Lung microvascular endothelial cell (primary cell): ENCODE measurements at regions not wholly inside any gene's neighbourhood (a gene's known extent, or its start where the extent isn't known, plus 50 kb on each side); places are given as distances from the start of the nearest gene placed in this dataset.
A peak's percentile ranks its signal among the peaks of the same experiment; 100 is the strongest.

Source experiments
- DNase-seq, 2 donors: peaks; one replicate each; pipeline versions ENCODE4 v3.0.0 to v3.0.0-alpha.2; 2010; ENCODE audit warnings: low read depth in 2 of 2

GRCh38 chr11:135075740-135076139 lies 663.7 kb upstream of the B3GAT1 start:
- peak; percentile 71 to 77 for DNase-seq

GRCh38 chr11:135074397-135074998 lies 662.5 kb upstream of the B3GAT1 start:
- peak; percentile 14 to 27 for DNase-seq

- DNase-seq, result no peak
Measured at GRCh38 chr11:135073870-135074269, 661.8 kb upstream of the B3GAT1 start.

GRCh38 chr11:135073381-135073780 lies 661.3 kb upstream of the B3GAT1 start:
- DNase-seq, result no peak

- DNase-seq, result peak; percentile 9 to 50
Measured at GRCh38 chr11:135069890-135070289, 657.8 kb upstream of the B3GAT1 start.

GRCh38 chr11:135069063-135069462 lies 657.0 kb upstream of the B3GAT1 start:
- DNase-seq, result no peak

- no peak for DNase-seq
Measured at GRCh38 chr11:135062994-135063393, 651.0 kb upstream of the B3GAT1 start.

- no peak for DNase-seq
Measured at GRCh38 chr11:135061166-135061565, 649.1 kb upstream of the B3GAT1 start.

GRCh38 chr11:135046986-135047385 lies 634.9 kb upstream of the B3GAT1 start:
- DNase-seq, result no peak

- DNase-seq, result no peak
Measured at GRCh38 chr11:135046556-135046955, 634.5 kb upstream of the B3GAT1 start.

GRCh38 chr11:135043434-135043833 lies 631.4 kb upstream of the B3GAT1 start:
- DNase-seq, result no peak

- DNase-seq, result no peak
Measured at GRCh38 chr11:135037828-135038227, 625.8 kb upstream of the B3GAT1 start.

GRCh38 chr11:135036488-135037297 lies 624.7 kb upstream of the B3GAT1 start:
- no peak for DNase-seq

GRCh38 chr11:135035282-135035681 lies 623.2 kb upstream of the B3GAT1 start:
- DNase-seq, result no peak

- DNase-seq, result peak; percentile 9 to 78
Measured at GRCh38 chr11:135033540-135033939, 621.5 kb upstream of the B3GAT1 start.

- DNase-seq, result no peak
Measured at GRCh38 chr11:135031205-135031989, 619.4 kb upstream of the B3GAT1 start.

- DNase-seq, result peak; percentile 56 to 72
Measured at GRCh38 chr11:135027461-135027860, 615.4 kb upstream of the B3GAT1 start.

- no peak for DNase-seq
Measured at GRCh38 chr11:135023499-135023898, 611.5 kb upstream of the B3GAT1 start.

- DNase-seq, result no peak
Measured at GRCh38 chr11:135022454-135022853, 610.4 kb upstream of the B3GAT1 start.

- peak in 1 of 2 donors; percentile 14 for DNase-seq
Measured at GRCh38 chr11:135019899-135020298, 607.9 kb upstream of the B3GAT1 start.

- DNase-seq, result no peak
Measured at GRCh38 chr11:135019343-135019871, 607.4 kb upstream of the B3GAT1 start.

GRCh38 chr11:135017296-135017695 lies 605.3 kb upstream of the B3GAT1 start:
- DNase-seq, result no peak
